HCT116 (cell line): ENCODE measurements at regions not wholly inside any gene's neighbourhood (a gene's known extent, or its start where the extent isn't known, plus 50 kb on each side); places are given as distances from the start of the nearest gene placed in this dataset.

Source experiments
- ATAC-seq: fragments of 200-7000 bp; cut with Tn5 transposase; 2 replicates; pipeline ENCODE4 v1.9.1; 2020; ENCODE audit warnings: mild to moderate bottlenecking, moderate library complexity
- BruUV-seq: library from RNA; stranded (reverse); fragments of 400-500 nt; replicated peaks from 2 replicates; lab custom pipeline; 2021; lab: Mats Ljungman, UMichigan
- CTCF ChIA-PET: fragments of 300-600 bp; sonication (Branson Sonifier 250); formaldehyde crosslinking; loops from one replicate; lab custom pipeline; 2021; ENCODE audit warnings: antibody characterized with exemption; lab: Charles Lee
- POLR2A ChIA-PET: fragments of 300-600, 350-600 bp; sonication (Branson Sonifier 250); formaldehyde crosslinking; loops from one replicate; lab custom pipeline; 2021; ENCODE audit warnings: antibody characterized with exemption; lab: Charles Lee
- RAD21 ChIA-PET, 2 experiments: fragments of 300-600 bp; sonication (Branson Sonifier 250); formaldehyde crosslinking; loops; one replicate each; lab custom pipeline; 2023; ENCODE audit warnings: low total read pairs in 2 of 2; ENCODE audit not compliant: uncharacterized antibody in 2 of 2, unreplicated experiment in 2 of 2, low non-redundant PET in 1 of 2; lab: Charles Lee
- DNase-seq: peaks from one replicate; pipeline ENCODE4 v3.0.0-alpha.2; 2010; ENCODE audit warnings: low read depth, low spot score
- H2AFZ ChIP-seq: fragments of 200-600 bp; shearing (Covaris generic), sonication (generic); 2 replicates; pipeline ENCODE4 v1.6.1; 2017; ENCODE audit warnings: low read depth, mixed run types, mixed read lengths, antibody characterized with exemption, low read length; ENCODE audit not compliant: poor library complexity, severe bottlenecking
- H3K27ac ChIP-seq: 2 replicates; pipeline ENCODE4 v1.5.1; 2012; ENCODE audit warnings: low read depth, low read length
- H3K27me3 ChIP-seq: fragments of 200-600 bp; sonication (generic); 2 replicates; pipeline ENCODE4 v1.6.1; 2016; ENCODE audit warnings: mixed run types, low read length, mixed read lengths; ENCODE audit not compliant: insufficient read depth
- H3K36me3 ChIP-seq, 2 experiments: fragments of 200-500 bp in 1 of 2; fragments of 200-600 bp in 1 of 2; sonication (Bioruptor generic) in 1 of 2; sonication (generic) in 1 of 2; 2 replicates each; pipeline versions ENCODE4 v1.5.1 to v1.6.1; 2014 to 2016; ENCODE audit warnings: low read length in 2 of 2, inconsistent platforms in 1 of 2, mixed read lengths in 1 of 2, mixed run types in 1 of 2; ENCODE audit not compliant: insufficient read depth in 2 of 2, control insufficient read depth in 1 of 2
- H3K4me1 ChIP-seq, 2 experiments: fragments of 200-600 bp in 1 of 2; sonication (generic) in 1 of 2; 2 replicates each; pipeline versions ENCODE4 v1.5.1 to v1.6.1; 2012 to 2017; ENCODE audit warnings: low read length in 2 of 2, inconsistent platforms in 1 of 2, mild to moderate bottlenecking in 1 of 2, mixed read lengths in 1 of 2, mixed run types in 1 of 2, moderate library complexity in 1 of 2; ENCODE audit not compliant: insufficient read depth in 2 of 2, control insufficient read depth in 1 of 2
- H3K4me2 ChIP-seq: fragments of 200-600 bp; sonication (generic); 2 replicates; pipeline ENCODE4 v1.6.1; 2017; ENCODE audit warnings: mixed run types, low read length, mixed read lengths
- H3K4me3 ChIP-seq, 2 experiments: fragments of 200-600 bp in 1 of 2; sonication (generic) in 1 of 2; replicated peaks in 1 of 2; 2 replicates each; pipeline ENCODE4 v1.5.1; 2011 to 2016; ENCODE audit warnings: low read length in 2 of 2, control low read depth in 1 of 2, low read depth in 1 of 2, mild to moderate bottlenecking in 1 of 2, mixed read lengths in 1 of 2, mixed run types in 1 of 2
- H3K79me2 ChIP-seq: fragments of 200-600 bp; sonication (generic); 2 replicates; pipeline ENCODE4 v1.6.1; 2017; ENCODE audit warnings: mild to moderate bottlenecking, mixed run types, low read length, moderate library complexity, mixed read lengths; ENCODE audit not compliant: insufficient read depth
- H3K9ac ChIP-seq: fragments of 200-600 bp; sonication (generic); 2 replicates; pipeline ENCODE4 v1.6.1; 2016; ENCODE audit warnings: low read length, mixed read lengths
- H3K9me2 ChIP-seq: fragments of 200-600 bp; sonication (generic), shearing (Covaris generic); 2 replicates; pipeline ENCODE4 v1.6.1; 2017; ENCODE audit warnings: mixed run types, mild to moderate bottlenecking, moderate library complexity; ENCODE audit not compliant: insufficient read depth
- H3K9me3 ChIP-seq, 2 experiments: fragments of 200-500 bp in 1 of 2; fragments of 200-600 bp in 1 of 2; sonication (Bioruptor generic) in 1 of 2; sonication (generic) in 1 of 2; 2 replicates each; pipeline ENCODE4 v1.6.1; 2014 to 2017; ENCODE audit warnings: low read length in 2 of 2, mixed read lengths in 2 of 2, inconsistent platforms in 1 of 2, low read depth in 1 of 2, mild to moderate bottlenecking in 1 of 2, mixed run types in 1 of 2, moderate library complexity in 1 of 2; ENCODE audit not compliant: control insufficient read depth in 1 of 2, insufficient read depth in 1 of 2
- H4K20me1 ChIP-seq: fragments of 200-600 bp; sonication (generic), shearing (Covaris generic); 2 replicates; pipeline ENCODE4 v1.6.1; 2017; ENCODE audit warnings: mixed run types, mild to moderate bottlenecking, moderate library complexity; ENCODE audit not compliant: insufficient read depth
- CBX3 ChIP-seq: IDR thresholded peaks from 2 replicates; pipeline ENCODE4 v1.6.1; 2012; ENCODE audit warnings: low read depth
- CEBPB ChIP-seq: IDR thresholded peaks from 2 replicates; pipeline ENCODE4 v1.6.1; 2012; ENCODE audit warnings: low read depth
- EGR1 ChIP-seq: IDR thresholded peaks from 2 replicates; pipeline ENCODE4 v1.6.1; 2012; ENCODE audit warnings: low read depth
- ELF1 ChIP-seq: IDR thresholded peaks from 2 replicates; pipeline ENCODE4 v1.6.1; 2012; ENCODE audit warnings: low read depth, borderline replicate concordance
- EZH2phosphoT487 ChIP-seq: fragments of 200-600 bp; IDR thresholded peaks from 2 replicates; pipeline ENCODE4 v1.6.1; 2018; ENCODE audit warnings: antibody characterized with exemption, borderline replicate concordance
- FOSL1 ChIP-seq: IDR thresholded peaks from 2 replicates; pipeline ENCODE4 v1.6.1; 2012; ENCODE audit warnings: low read depth
- POLR2A ChIP-seq: IDR thresholded peaks from 2 replicates; pipeline ENCODE4 v1.7.0; 2011; ENCODE audit warnings: borderline replicate concordance; ENCODE audit not compliant: insufficient read depth, insufficient read length; ENCODE audit errors: extremely low read depth
- POLR2AphosphoS5 ChIP-seq: IDR thresholded peaks from 2 replicates; pipeline ENCODE4 v1.6.1; 2011; ENCODE audit warnings: mild to moderate bottlenecking, low read depth, low read length, moderate library complexity
- SIN3A ChIP-seq: IDR thresholded peaks from 2 replicates; pipeline ENCODE4 v1.6.1; 2012; ENCODE audit warnings: low read depth
- SP1 ChIP-seq: IDR thresholded peaks from 2 replicates; pipeline ENCODE4 v1.6.1; 2012; ENCODE audit warnings: low read depth
- SRF ChIP-seq: IDR thresholded peaks from 2 replicates; pipeline ENCODE4 v1.6.1; 2012; ENCODE audit warnings: low read depth
- ZFX ChIP-seq: fragments of 450-650 bp; IDR thresholded peaks from 2 replicates; pipeline ENCODE4 v1.6.1; 2017
- ZNF274 ChIP-seq: fragments of 200-500 bp; sonication (Bioruptor generic); IDR thresholded peaks from 2 replicates; pipeline ENCODE4 v1.6.1; 2014; ENCODE audit warnings: mild to moderate bottlenecking, low read depth, low read length, inconsistent platforms
- intact Hi-C: fragments of 100-400 bp; cut with micrococcal nuclease; formaldehyde crosslinking; loops from 2 replicates; pipeline ENCODE4 v1.10.0; 2022
- TF ChIP-seq, protein P1 (sequence below): IDR thresholded peaks from 2 replicates; pipeline ENCODE4 v1.6.1; 2011; ENCODE audit warnings: mild to moderate bottlenecking, low read length, moderate library complexity; ENCODE audit not compliant: insufficient replicate concordance; ENCODE audit errors: extremely low read depth
- TF ChIP-seq, protein P2 (sequence below): IDR thresholded peaks from 2 replicates; pipeline ENCODE4 v1.6.1; 2012
- TF ChIP-seq, protein P3 (sequence below): IDR thresholded peaks from 2 replicates; pipeline ENCODE4 v1.6.1; 2012
- TF ChIP-seq, protein P4 (sequence below), 3 experiments: fragments of 200-600 bp in 1 of 3; sonication (generic) in 1 of 3; IDR thresholded peaks in 2 of 3; conservative IDR thresholded peaks in 1 of 3; 2 replicates each; pipeline ENCODE4 v1.5.1; 2012 to 2017; ENCODE audit warnings: low read depth in 2 of 3, low read length in 2 of 3, antibody characterized with exemption in 1 of 3, borderline replicate concordance in 1 of 3, control low read depth in 1 of 3, mild to moderate bottlenecking in 1 of 3, mixed read lengths in 1 of 3, mixed run types in 1 of 3, moderate library complexity in 1 of 3; ENCODE audit not compliant: insufficient read depth in 1 of 3
- TF ChIP-seq, protein P5 (sequence below): IDR thresholded peaks from 2 replicates; pipeline ENCODE4 v1.6.1; 2012; ENCODE audit warnings: low read depth

DNA sequence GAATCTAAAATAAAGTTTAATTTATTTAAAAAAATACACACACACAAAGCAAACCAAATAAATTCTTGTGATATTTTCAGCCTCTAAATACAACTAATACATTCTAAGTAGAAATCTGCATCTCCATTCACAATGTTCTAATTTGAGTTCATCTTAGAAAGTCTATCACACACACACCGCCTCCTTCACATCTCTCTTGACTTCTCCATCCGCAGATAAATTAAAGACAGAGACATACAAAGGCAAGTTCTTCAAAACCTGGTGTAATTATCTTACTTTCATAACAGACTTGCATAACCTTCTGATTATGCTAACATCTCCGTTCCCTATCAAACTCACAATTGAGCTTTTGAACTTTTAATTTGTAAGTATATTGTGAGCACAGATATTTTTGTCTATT lies 657.3 kb downstream of the VGLL3 start (continued):
- TF ChIP-seq ELF1 (no peak), SP1 (no peak), FOSL1 (no peak), SIN3A (no peak), EZH2phosphoT487 (no peak), SRF (no peak), ZFX (no peak), EGR1 (no peak), POLR2A (no peak), CEBPB (no peak)
- TF ChIP-seq, protein P1, sequence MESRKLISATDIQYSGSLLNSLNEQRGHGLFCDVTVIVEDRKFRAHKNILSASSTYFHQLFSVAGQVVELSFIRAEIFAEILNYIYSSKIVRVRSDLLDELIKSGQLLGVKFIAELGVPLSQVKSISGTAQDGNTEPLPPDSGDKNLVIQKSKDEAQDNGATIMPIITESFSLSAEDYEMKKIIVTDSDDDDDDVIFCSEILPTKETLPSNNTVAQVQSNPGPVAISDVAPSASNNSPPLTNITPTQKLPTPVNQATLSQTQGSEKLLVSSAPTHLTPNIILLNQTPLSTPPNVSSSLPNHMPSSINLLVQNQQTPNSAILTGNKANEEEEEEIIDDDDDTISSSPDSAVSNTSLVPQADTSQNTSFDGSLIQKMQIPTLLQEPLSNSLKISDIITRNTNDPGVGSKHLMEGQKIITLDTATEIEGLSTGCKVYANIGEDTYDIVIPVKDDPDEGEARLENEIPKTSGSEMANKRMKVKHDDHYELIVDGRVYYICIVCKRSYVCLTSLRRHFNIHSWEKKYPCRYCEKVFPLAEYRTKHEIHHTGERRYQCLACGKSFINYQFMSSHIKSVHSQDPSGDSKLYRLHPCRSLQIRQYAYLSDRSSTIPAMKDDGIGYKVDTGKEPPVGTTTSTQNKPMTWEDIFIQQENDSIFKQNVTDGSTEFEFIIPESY: no peak
- TF ChIP-seq, protein P2, sequence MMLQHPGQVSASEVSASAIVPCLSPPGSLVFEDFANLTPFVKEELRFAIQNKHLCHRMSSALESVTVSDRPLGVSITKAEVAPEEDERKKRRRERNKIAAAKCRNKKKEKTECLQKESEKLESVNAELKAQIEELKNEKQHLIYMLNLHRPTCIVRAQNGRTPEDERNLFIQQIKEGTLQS: no peak
- TF ChIP-seq, protein P3, sequence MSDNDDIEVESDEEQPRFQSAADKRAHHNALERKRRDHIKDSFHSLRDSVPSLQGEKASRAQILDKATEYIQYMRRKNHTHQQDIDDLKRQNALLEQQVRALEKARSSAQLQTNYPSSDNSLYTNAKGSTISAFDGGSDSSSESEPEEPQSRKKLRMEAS: no peak

DNA sequence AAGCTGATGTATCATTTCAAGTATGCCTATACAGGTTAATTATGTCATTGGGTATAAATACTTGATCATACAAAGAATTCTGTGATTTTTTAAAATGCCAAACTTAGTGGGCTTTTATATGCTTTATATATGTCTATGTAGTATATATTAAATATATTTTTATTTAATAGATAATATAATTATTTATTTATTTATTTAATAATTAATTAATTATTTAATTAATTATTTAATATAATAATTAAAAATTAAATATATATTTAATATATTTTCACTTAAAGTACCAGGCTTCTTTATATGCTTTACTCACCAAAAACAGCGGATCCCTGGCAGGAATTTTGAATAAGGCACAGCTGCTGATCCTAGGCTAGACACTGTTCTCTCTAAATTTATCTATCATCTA lies 687.0 kb downstream of the VGLL3 start:
- RAD21 ChIA-PET: no interaction called here
- intact Hi-C loops: no loop called here
- Histone ChIP-seq H3K9ac (no peak overlapping the region), H3K4me2 (no peak overlapping the region), H3K36me3 (no peaks in the 10 kb centered on the region), H3K27ac (no peak overlapping the region), H4K20me1 (no peaks in the 10 kb centered on the region), H3K9me3 (peaks cover 6 to 7% of the 10 kb centered on the region in 2 experiments; a peak in 1 of 4 replicates), H3K9me2 (no peaks in the 10 kb centered on the region), H3K4me1 (no peaks in the 10 kb centered on the region), H3K4me3 (no peak overlapping the region), H3K79me2 (no peaks in the 10 kb centered on the region), H2AFZ (no peak overlapping the region), H3K27me3 (no peaks in the 10 kb centered on the region)
- ATAC-seq (no peak), DNase-seq (no peak)
- no TSS peak for BruUV-seq
- POLR2A ChIA-PET: no interaction called here
- CTCF ChIA-PET: no interaction called here
- TF ChIP-seq EGR1 (no peak), FOSL1 (no peak), EZH2phosphoT487 (no peak), POLR2AphosphoS5 (no peak), CBX3 (no peak), SP1 (no peak), ZNF274 (no peak), SIN3A (no peak), SRF (no peak), ELF1 (no peak), ZFX (no peak)
- TF ChIP-seq, protein P4, sequence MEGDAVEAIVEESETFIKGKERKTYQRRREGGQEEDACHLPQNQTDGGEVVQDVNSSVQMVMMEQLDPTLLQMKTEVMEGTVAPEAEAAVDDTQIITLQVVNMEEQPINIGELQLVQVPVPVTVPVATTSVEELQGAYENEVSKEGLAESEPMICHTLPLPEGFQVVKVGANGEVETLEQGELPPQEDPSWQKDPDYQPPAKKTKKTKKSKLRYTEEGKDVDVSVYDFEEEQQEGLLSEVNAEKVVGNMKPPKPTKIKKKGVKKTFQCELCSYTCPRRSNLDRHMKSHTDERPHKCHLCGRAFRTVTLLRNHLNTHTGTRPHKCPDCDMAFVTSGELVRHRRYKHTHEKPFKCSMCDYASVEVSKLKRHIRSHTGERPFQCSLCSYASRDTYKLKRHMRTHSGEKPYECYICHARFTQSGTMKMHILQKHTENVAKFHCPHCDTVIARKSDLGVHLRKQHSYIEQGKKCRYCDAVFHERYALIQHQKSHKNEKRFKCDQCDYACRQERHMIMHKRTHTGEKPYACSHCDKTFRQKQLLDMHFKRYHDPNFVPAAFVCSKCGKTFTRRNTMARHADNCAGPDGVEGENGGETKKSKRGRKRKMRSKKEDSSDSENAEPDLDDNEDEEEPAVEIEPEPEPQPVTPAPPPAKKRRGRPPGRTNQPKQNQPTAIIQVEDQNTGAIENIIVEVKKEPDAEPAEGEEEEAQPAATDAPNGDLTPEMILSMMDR (IDR thresholded peaks at IDR 0.05 in 2 of 3, conservative IDR thresholded peaks at IDR 0.05 in 1 of 3; ENCODE audit: borderline replicate concordance in 1 of 3, insufficient read depth in 1 of 3, low read depth in 2 of 3, low read length in 2 of 3): no peak
- TF ChIP-seq, protein P5, sequence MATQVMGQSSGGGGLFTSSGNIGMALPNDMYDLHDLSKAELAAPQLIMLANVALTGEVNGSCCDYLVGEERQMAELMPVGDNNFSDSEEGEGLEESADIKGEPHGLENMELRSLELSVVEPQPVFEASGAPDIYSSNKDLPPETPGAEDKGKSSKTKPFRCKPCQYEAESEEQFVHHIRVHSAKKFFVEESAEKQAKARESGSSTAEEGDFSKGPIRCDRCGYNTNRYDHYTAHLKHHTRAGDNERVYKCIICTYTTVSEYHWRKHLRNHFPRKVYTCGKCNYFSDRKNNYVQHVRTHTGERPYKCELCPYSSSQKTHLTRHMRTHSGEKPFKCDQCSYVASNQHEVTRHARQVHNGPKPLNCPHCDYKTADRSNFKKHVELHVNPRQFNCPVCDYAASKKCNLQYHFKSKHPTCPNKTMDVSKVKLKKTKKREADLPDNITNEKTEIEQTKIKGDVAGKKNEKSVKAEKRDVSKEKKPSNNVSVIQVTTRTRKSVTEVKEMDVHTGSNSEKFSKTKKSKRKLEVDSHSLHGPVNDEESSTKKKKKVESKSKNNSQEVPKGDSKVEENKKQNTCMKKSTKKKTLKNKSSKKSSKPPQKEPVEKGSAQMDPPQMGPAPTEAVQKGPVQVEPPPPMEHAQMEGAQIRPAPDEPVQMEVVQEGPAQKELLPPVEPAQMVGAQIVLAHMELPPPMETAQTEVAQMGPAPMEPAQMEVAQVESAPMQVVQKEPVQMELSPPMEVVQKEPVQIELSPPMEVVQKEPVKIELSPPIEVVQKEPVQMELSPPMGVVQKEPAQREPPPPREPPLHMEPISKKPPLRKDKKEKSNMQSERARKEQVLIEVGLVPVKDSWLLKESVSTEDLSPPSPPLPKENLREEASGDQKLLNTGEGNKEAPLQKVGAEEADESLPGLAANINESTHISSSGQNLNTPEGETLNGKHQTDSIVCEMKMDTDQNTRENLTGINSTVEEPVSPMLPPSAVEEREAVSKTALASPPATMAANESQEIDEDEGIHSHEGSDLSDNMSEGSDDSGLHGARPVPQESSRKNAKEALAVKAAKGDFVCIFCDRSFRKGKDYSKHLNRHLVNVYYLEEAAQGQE: no peak
